ENCODE measurements at regions not wholly inside any gene's neighbourhood (a gene's known extent, or its start where the extent isn't known, plus 50 kb on each side); places are given as distances from the start of the nearest gene placed in this dataset.

GRCh38 chr12:111246477-111247011 is 122.4 kb downstream of the PHETA1 start:
- TF ChIP-seq CTCF (IDR thresholded peaks at IDR 0.05) (no peak), POLR2AphosphoS5 (IDR thresholded peaks at IDR 0.05) (no peak), EP300 (IDR thresholded peaks at IDR 0.05) (no peak), POLR2A (IDR thresholded peaks at IDR 0.05) (no peak)
